ENCODE measurements at regions not wholly inside any gene's neighbourhood (a gene's known extent, or its start where the extent isn't known, plus 50 kb on each side); places are given as distances from the start of the nearest gene placed in this dataset.

GRCh38 chr22:48703265-48703941 is 1124.3 kb downstream of the BRD1 start (continued):
- no peak for TF ChIP-seq ZNF558 (CRISPR knock-in tag; IDR thresholded peaks at IDR 0.05; ENCODE audit: borderline replicate concordance)
- 0 out of 2 replicates have a peak, but pooled peaks have one; percentile 26 for TF ChIP-seq ZNF572 (CRISPR knock-in tag; IDR thresholded peaks at IDR 0.05)
- TF ChIP-seq PCBP1 (IDR thresholded peaks at IDR 0.05; ENCODE audit: borderline replicate concordance, low read depth, low read length): no peak
- no peak for TF ChIP-seq EEA1 (CRISPR knock-in tag; IDR thresholded peaks at IDR 0.05; ENCODE audit: borderline replicate concordance)
- TF ChIP-seq LCORL (IDR thresholded peaks at IDR 0.05): no peak
- TF ChIP-seq LCORL (CRISPR knock-in tag; IDR thresholded peaks at IDR 0.05): no peak
- TF ChIP-seq CHCHD3 (CRISPR knock-in tag; IDR thresholded peaks at IDR 0.05): 0 out of 2 replicates have a peak, but pooled peaks have one; percentile 22
- TF ChIP-seq DDIT3 (CRISPR knock-in tag; IDR thresholded peaks at IDR 0.05): no peak
- TF ChIP-seq ATF2 (CRISPR knock-in tag; IDR thresholded peaks at IDR 0.05): no peak
- TF ChIP-seq SAP130 (CRISPR knock-in tag; IDR thresholded peaks at IDR 0.05; ENCODE audit: low read depth): no peak
- TF ChIP-seq ZNF552 (CRISPR knock-in tag; IDR thresholded peaks at IDR 0.05; ENCODE audit: borderline replicate concordance): 0 out of 2 replicates have a peak, but pooled peaks have one; percentile 10
- TF ChIP-seq E2F5 (CRISPR knock-in tag; conservative IDR thresholded peaks at IDR 0.05): no peak
- no peak for TF ChIP-seq ZFP36L2 (CRISPR knock-in tag; IDR thresholded peaks at IDR 0.05)
- no peak for TF ChIP-seq ARID5B (CRISPR knock-in tag; IDR thresholded peaks at IDR 0.05)
- no peak; the same call in 1 of the 2 replicates for TF ChIP-seq ZNF225 (CRISPR knock-in tag; IDR thresholded peaks at IDR 0.05)
- no peak for TF ChIP-seq ZKSCAN8 (CRISPR knock-in tag; IDR thresholded peaks at IDR 0.05; ENCODE audit: borderline replicate concordance)
- TF ChIP-seq EED (CRISPR knock-in tag; IDR thresholded peaks at IDR 0.05): 0 out of 2 replicates have a peak, but pooled peaks have one; percentile 19
- TF ChIP-seq ZNF883 (CRISPR knock-in tag; IDR thresholded peaks at IDR 0.05; ENCODE audit: not compliant biosample characterization): no peak
- peak; percentile 9; the same call in 1 of the 2 replicates for TF ChIP-seq THAP9 (CRISPR knock-in tag; IDR thresholded peaks at IDR 0.05; ENCODE audit: borderline replicate concordance)
- no peak for TF ChIP-seq ZFP90 (CRISPR knock-in tag; IDR thresholded peaks at IDR 0.05; ENCODE audit: borderline replicate concordance)
- no peak for TF ChIP-seq NRL (CRISPR knock-in tag; IDR thresholded peaks at IDR 0.05; ENCODE audit: borderline replicate concordance)

All from HepG2 (cell line).